Activated CD8-positive, alpha-beta memory T cell treated with anti-CD3 and anti-CD28 coated beads, Interleukin-2, amount 50 U/mL, for 24 hours (primary cell): ENCODE measurements at regions not wholly inside any gene's neighbourhood (a gene's known extent, or its start where the extent isn't known, plus 50 kb on each side); places are given as distances from the start of the nearest gene placed in this dataset.

Experiments used
- DNase-seq: peaks from one replicate; pipeline ENCODE4 v3.0.0-alpha.2; 2020; ENCODE audit errors: extremely low read depth

- no peak for DNase-seq
Observed at GRCh38 chr2:237170020-237170419, 84.3 kb downstream of the COPS8 start.

GRCh38 chr2:237171396-237171795 lies 85.7 kb downstream of the COPS8 start:
- DNase-seq: no peak

GRCh38 chr2:237171881-237172280 lies 86.2 kb downstream of the COPS8 start:
- DNase-seq: no peak

GRCh38 chr2:237177052-237177451 lies 91.4 kb downstream of the COPS8 start:
- no peak for DNase-seq

GRCh38 chr2:237177986-237178385 lies 92.3 kb downstream of the COPS8 start:
- no peak for DNase-seq

- DNase-seq: no peak
Observed at GRCh38 chr2:237178396-237178795, 92.7 kb downstream of the COPS8 start.

GRCh38 chr2:237179161-237179560 lies 93.5 kb downstream of the COPS8 start:
- no peak for DNase-seq

GRCh38 chr2:237180187-237180586 lies 94.5 kb downstream of the COPS8 start:
- no peak for DNase-seq

GRCh38 chr2:237180987-237181386 lies 95.3 kb downstream of the COPS8 start:
- DNase-seq: no peak

- DNase-seq: no peak
Observed at GRCh38 chr2:237181844-237182243, 96.2 kb downstream of the COPS8 start.

GRCh38 chr2:237182422-237183123 lies 96.9 kb downstream of the COPS8 start:
- DNase-seq: no peak

GRCh38 chr2:237184192-237184918 lies 98.7 kb downstream of the COPS8 start:
- DNase-seq: no peak

GRCh38 chr2:237184919-237185552 lies 99.3 kb downstream of the COPS8 start:
- no peak for DNase-seq

GRCh38 chr2:237185553-237185925 lies 99.8 kb downstream of the COPS8 start:
- DNase-seq: no peak

- no peak for DNase-seq
Observed at GRCh38 chr2:237189799-237190198, 104.1 kb downstream of the COPS8 start.

GRCh38 chr2:237190966-237191713 lies 105.5 kb downstream of the COPS8 start:
- DNase-seq: no peak

GRCh38 chr2:237191714-237192081 lies 106.0 kb downstream of the COPS8 start:
- DNase-seq: no peak

GRCh38 chr2:237192881-237193280 lies 107.2 kb downstream of the COPS8 start:
- no peak for DNase-seq

GRCh38 chr2:237193436-237193835 lies 107.7 kb downstream of the COPS8 start:
- DNase-seq: no peak

GRCh38 chr2:237194081-237194480 lies 108.4 kb downstream of the COPS8 start:
- no peak for DNase-seq

GRCh38 chr2:237194906-237195305 lies 109.2 kb downstream of the COPS8 start:
- no peak for DNase-seq

GRCh38 chr2:237195396-237196120 lies 109.9 kb downstream of the COPS8 start:
- no peak for DNase-seq
